ENCODE measurements at regions not wholly inside any gene's neighbourhood (a gene's known extent, or its start where the extent isn't known, plus 50 kb on each side); places are given as distances from the start of the nearest gene placed in this dataset.

- Histone ChIP-seq H3K9me3 (no peaks in the 10 kb centered on the region), H3K27ac (no peak overlapping the region), H3K27me3 (no peaks in the 10 kb centered on the region), H3K36me3 (replicated peaks in 1 of 2; ENCODE audit: insufficient read depth in 1 of 2, low read depth in 2 of 2) (no peaks in the 10 kb centered on the region), H3K4me1 (no peaks in the 10 kb centered on the region), H3K4me3 (no peak overlapping the region)
- ATAC-seq (peak; percentile 88), DNase-seq (peak; percentile 61 to 68 (median 64))
- WGBS, 2 donors = 12 to 13% methylated on average over 11 of the region's 11 CpGs
- intact Hi-C loops (cut with DNase I) = no loop called here
- TF ChIP-seq CTCF (IDR thresholded peaks at IDR 0.05) (peak; percentile 43 to 89 (median 81)), POLR2A (IDR thresholded peaks at IDR 0.05) (no peak)
Observed at GRCh38 chr6:18595774-18596530, 208.8 kb downstream of the RNF144B start.

- DNase-seq = no peak
- TF ChIP-seq POLR2A (IDR thresholded peaks at IDR 0.05) (no peak), CTCF (IDR thresholded peaks at IDR 0.05) (no peak)
- Histone ChIP-seq H3K4me1 (no peaks in the 10 kb centered on the region), H3K4me3 (no peak overlapping the region), H3K36me3 (replicated peaks in 1 of 2; ENCODE audit: insufficient read depth in 1 of 2, low read depth in 2 of 2) (no peaks in the 10 kb centered on the region), H3K27ac (no peak overlapping the region), H3K9me3 (no peaks in the 10 kb centered on the region), H3K27me3 (no peaks in the 10 kb centered on the region)
- intact Hi-C loops (cut with DNase I) = no loop called here
- ATAC-seq = no peak
Observed at GRCh38 chr6:18596531-18596835, 209.3 kb downstream of the RNF144B start.

- H3K27ac ChIP-seq = no peak overlapping the region
- WGBS, 2 donors = 53% methylated on average over 4 of the region's 4 CpGs
- DNase-seq (no peak), ATAC-seq (no peak)
- H3K27me3 ChIP-seq = no peaks in the 10 kb centered on the region
- no peaks in the 10 kb centered on the region for H3K36me3 ChIP-seq (replicated peaks in 1 of 2; ENCODE audit: insufficient read depth in 1 of 2, low read depth in 2 of 2)
- intact Hi-C loops (cut with DNase I) = no loop called here
- no peaks in the 10 kb centered on the region for H3K9me3 ChIP-seq
- TF ChIP-seq CTCF (IDR thresholded peaks at IDR 0.05) (no peak), POLR2A (IDR thresholded peaks at IDR 0.05) (no peak)
- H3K4me1 ChIP-seq = no peaks in the 10 kb centered on the region
- H3K4me3 ChIP-seq = no peak overlapping the region
Observed at GRCh38 chr6:18598551-18599264, 211.6 kb downstream of the RNF144B start.

GRCh38 chr6:18600255-18600654 lies 213.1 kb downstream of the RNF144B start:
- H3K4me3 ChIP-seq = no peak overlapping the region
- TF ChIP-seq POLR2A (IDR thresholded peaks at IDR 0.05) = no peak
- no peak for TF ChIP-seq CTCF (IDR thresholded peaks at IDR 0.05)
- H3K27ac ChIP-seq = no peak overlapping the region
- WGBS, 2 donors = 54% methylated on average over 2 of the region's 2 CpGs
- intact Hi-C loops (cut with DNase I) = loop anchor here (10.0 kb wide), 1 partner anchor 1455 kb away; no protein-coding TSS in a partner anchor
- H3K9me3 ChIP-seq = no peaks in the 10 kb centered on the region
- no peaks in the 10 kb centered on the region for H3K27me3 ChIP-seq
- ATAC-seq = no peak
- H3K4me1 ChIP-seq = no peaks in the 10 kb centered on the region
- no peak for DNase-seq
- H3K36me3 ChIP-seq (replicated peaks in 1 of 2; ENCODE audit: insufficient read depth in 1 of 2, low read depth in 2 of 2) = no peaks in the 10 kb centered on the region
